Stomach smooth muscle (tissue), 2 donors: ENCODE measurements at regions not wholly inside any gene's neighbourhood (a gene's known extent, or its start where the extent isn't known, plus 50 kb on each side); places are given as distances from the start of the nearest gene placed in this dataset.

Source experiments
- H3K27ac ChIP-seq: one replicate; pipeline ENCODE4 v1.7.0; 2013; ENCODE audit warnings: mild to moderate bottlenecking, low read length, inconsistent platforms
- H3K27me3 ChIP-seq, 2 donors: one replicate each; pipeline ENCODE4 v1.7.0; 2013; ENCODE audit warnings: low read length in 2 of 2; ENCODE audit not compliant: insufficient read depth in 2 of 2, control insufficient read depth in 1 of 2
- H3K36me3 ChIP-seq, 2 donors: one replicate each; pipeline ENCODE4 v1.7.0; 2013; ENCODE audit warnings: low read length in 2 of 2; ENCODE audit not compliant: control insufficient read depth in 2 of 2, insufficient read depth in 2 of 2
- H3K4me1 ChIP-seq: one replicate; pipeline ENCODE4 v1.7.0; 2013; ENCODE audit warnings: low read length; ENCODE audit not compliant: control insufficient read depth, insufficient read depth
- H3K4me3 ChIP-seq, 2 donors: one replicate each; pipeline ENCODE4 v1.7.0; 2013; ENCODE audit warnings: low read length in 2 of 2
- H3K9ac ChIP-seq, 2 donors: one replicate each; pipeline ENCODE4 v1.7.0; 2013; ENCODE audit warnings: low read length in 2 of 2, mild to moderate bottlenecking in 1 of 2
- H3K9me3 ChIP-seq, 2 donors: one replicate each; pipeline ENCODE4 v1.7.0; 2013; ENCODE audit warnings: low read length in 2 of 2; ENCODE audit not compliant: control insufficient read depth in 2 of 2
- donor health status: healthy.
- donor health status: Pancreatic carcinoma.

- Histone ChIP-seq H3K4me1 (no peaks in the 10 kb centered on the region), H3K27ac (no peak overlapping the region), H3K9me3 (no peaks in the 10 kb centered on the region), H3K27me3 (peaks cover 3 to 9% of the 10 kb centered on the region in 2 donors), H3K9ac (no peak overlapping the region), H3K4me3 (no peak overlapping the region), H3K36me3 (no peaks in the 10 kb centered on the region)
Observed at GRCh38 chr18:51447351-51448342, 250.2 kb upstream of the MEX3C start.

GRCh38 chr18:51448949-51449348, 251.5 kb upstream of the MEX3C start:
- Histone ChIP-seq H3K27me3 (peaks cover 0 to 9% of the 10 kb centered on the region in 2 donors), H3K9ac (no peak overlapping the region), H3K27ac (no peak overlapping the region), H3K4me3 (no peak overlapping the region), H3K4me1 (no peaks in the 10 kb centered on the region), H3K9me3 (no peaks in the 10 kb centered on the region), H3K36me3 (no peaks in the 10 kb centered on the region)

GRCh38 chr18:51453594-51453993, 256.1 kb upstream of the MEX3C start:
- Histone ChIP-seq H3K4me3 (no peak overlapping the region), H3K36me3 (no peaks in the 10 kb centered on the region), H3K27me3 (peaks cover 0 to 3% of the 10 kb centered on the region in 2 donors), H3K4me1 (no peaks in the 10 kb centered on the region), H3K9me3 (no peaks in the 10 kb centered on the region), H3K9ac (no peak overlapping the region), H3K27ac (no peak overlapping the region)

- Histone ChIP-seq H3K4me3 (no peak overlapping the region), H3K9ac (no peak overlapping the region), H3K9me3 (no peaks in the 10 kb centered on the region), H3K27me3 (no peaks in the 10 kb centered on the region), H3K36me3 (no peaks in the 10 kb centered on the region), H3K27ac (no peak overlapping the region), H3K4me1 (no peaks in the 10 kb centered on the region)
Observed at GRCh38 chr18:51458861-51459260, 261.4 kb upstream of the MEX3C start.

GRCh38 chr18:51461956-51462355, 264.5 kb upstream of the MEX3C start:
- no peaks in the 10 kb centered on the region for H3K4me1 ChIP-seq
- no peak overlapping the region for H3K9ac ChIP-seq
- no peaks in the 10 kb centered on the region for H3K36me3 ChIP-seq
- no peaks in the 10 kb centered on the region for H3K9me3 ChIP-seq
- H3K4me3 ChIP-seq: no peak overlapping the region
- H3K27ac ChIP-seq: no peak overlapping the region
- no peaks in the 10 kb centered on the region for H3K27me3 ChIP-seq

- Histone ChIP-seq H3K9me3 (no peaks in the 10 kb centered on the region), H3K27me3 (no peaks in the 10 kb centered on the region), H3K4me1 (no peaks in the 10 kb centered on the region), H3K4me3 (no peak overlapping the region), H3K27ac (no peak overlapping the region), H3K36me3 (no peaks in the 10 kb centered on the region), H3K9ac (no peak overlapping the region)
Observed at GRCh38 chr18:51463483-51464136, 266.1 kb upstream of the MEX3C start.

GRCh38 chr18:51478908-51479307, 281.4 kb upstream of the MEX3C start:
- no peaks in the 10 kb centered on the region for H3K27me3 ChIP-seq
- no peak overlapping the region for H3K9ac ChIP-seq
- H3K4me1 ChIP-seq: no peaks in the 10 kb centered on the region
- H3K36me3 ChIP-seq: no peaks in the 10 kb centered on the region
- H3K4me3 ChIP-seq: no peak overlapping the region
- H3K9me3 ChIP-seq: no peaks in the 10 kb centered on the region
- H3K27ac ChIP-seq: no peak overlapping the region

- no peaks in the 10 kb centered on the region for H3K4me1 ChIP-seq
- H3K9ac ChIP-seq: no peak overlapping the region
- no peak overlapping the region for H3K4me3 ChIP-seq
- no peaks in the 10 kb centered on the region for H3K27me3 ChIP-seq
- H3K9me3 ChIP-seq: no peaks in the 10 kb centered on the region
- H3K36me3 ChIP-seq: no peaks in the 10 kb centered on the region
- no peak overlapping the region for H3K27ac ChIP-seq
Observed at GRCh38 chr18:51479736-51480135, 282.3 kb upstream of the MEX3C start.

DNA sequence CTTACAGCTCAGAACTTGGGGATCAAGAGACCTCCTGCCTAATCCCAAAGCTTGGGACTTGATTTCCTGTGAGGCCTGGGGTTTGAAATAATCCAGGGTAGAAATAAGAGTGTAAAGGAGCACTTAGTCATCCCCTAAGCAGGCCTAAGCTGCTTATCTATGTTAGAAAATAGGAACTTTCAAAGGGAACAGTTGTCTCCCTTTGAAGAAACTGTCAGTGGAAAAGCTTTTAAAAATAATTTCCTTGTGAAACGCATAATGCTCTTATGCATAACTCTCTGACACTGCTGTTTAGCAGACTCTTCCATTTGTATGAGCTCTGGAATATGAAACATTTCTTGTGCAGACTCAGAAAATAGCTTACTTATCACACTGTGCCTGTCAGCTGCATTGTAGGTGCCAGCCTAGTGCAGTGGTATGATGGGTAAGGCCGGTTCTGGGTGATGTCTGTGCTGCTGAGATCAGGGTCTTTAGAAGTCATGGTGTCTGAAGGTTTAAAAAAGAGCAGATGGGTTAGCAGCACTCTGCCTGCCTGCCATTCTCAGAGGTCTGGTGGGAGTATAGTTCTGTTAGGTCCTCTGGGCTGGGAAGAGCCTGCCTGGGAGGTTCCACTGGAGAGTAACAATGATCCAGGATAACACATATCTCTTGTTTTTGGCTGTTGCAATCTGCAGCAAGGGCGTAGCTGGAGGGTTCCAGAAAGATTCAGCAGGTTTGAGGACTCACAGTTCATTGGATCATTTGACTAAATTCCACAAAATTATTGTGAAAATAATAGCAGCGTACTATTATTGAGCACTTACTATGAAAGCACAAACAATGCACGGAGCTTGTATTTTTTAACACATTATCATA, 283.2 kb upstream of the MEX3C start:
- Histone ChIP-seq H3K9ac (no peak overlapping the region), H3K9me3 (no peaks in the 10 kb centered on the region), H3K27ac (no peak overlapping the region), H3K4me3 (no peak overlapping the region), H3K36me3 (no peaks in the 10 kb centered on the region), H3K4me1 (no peaks in the 10 kb centered on the region), H3K27me3 (no peaks in the 10 kb centered on the region)

GRCh38 chr18:51486735-51487366, 289.4 kb upstream of the MEX3C start:
- H3K4me3 ChIP-seq: no peak overlapping the region
- H3K36me3 ChIP-seq: no peaks in the 10 kb centered on the region
- H3K9me3 ChIP-seq: no peaks in the 10 kb centered on the region
- H3K4me1 ChIP-seq: no peaks in the 10 kb centered on the region
- no peaks in the 10 kb centered on the region for H3K27me3 ChIP-seq
- H3K9ac ChIP-seq: no peak overlapping the region
- H3K27ac ChIP-seq: no peak overlapping the region
